Heart left ventricle (tissue), 13 donors: ENCODE measurements at regions not wholly inside any gene's neighbourhood (a gene's known extent, or its start where the extent isn't known, plus 50 kb on each side); places are given as distances from the start of the nearest gene placed in this dataset.

Source experiments
- POLR2A ChIP-seq, 2 donors: fragments of 450-650 bp; IDR thresholded peaks; one replicate each; pipeline ENCODE4 v1.6.1; 2017; ENCODE audit warnings: antibody characterized with exemption in 2 of 2, mild to moderate bottlenecking in 2 of 2, moderate library complexity in 2 of 2
- TF ChIP-seq, protein P1 (sequence below), 12 donors: fragments of 200-600 bp; sonication (generic) in 4 of 12; IDR thresholded peaks; one replicate each; pipeline versions ENCODE4 v1.5.0 to v1.8.0; 2018 to 2022; ENCODE audit warnings: antibody characterized with exemption in 12 of 12, mild to moderate bottlenecking in 5 of 12
- donor health status: ischemic (EF 13 %, LVEDD 7.1; RV severe dilation, severe dysfunction).
- donor health status: DM: no; HTN: yes; CAD: no.
- donor health status: DM: no; HTN: no; CAD: no.
- donor health status: ischemic (EF 25% LVEDD 6.9; RV normal size, moderate dysfunction).
- donor health status: ischemic (EF 25% LVEDD 5.7; RV mildly dilated, moderate dysfunction).
- donor health status: ischemic (EF 35%, LVEDD 5.7; RV mildly dilated, moderate dysfunction).
- donor health status: nonischemic (EF 11% LVEDD 7.7; RV severe dilation, severe dysfunction).
- donor health status: DM: yes; HTN: yes; CAD: no.
- donor health status: PGD.
- donor health status: ischemic (EF 29% LVEDD 5.4; RV normal size, mild dysfunction).
- donor health status: nonischemic (EF 23%, LVEDD 6.1; RV moderate dilation, normal function).

DNA sequence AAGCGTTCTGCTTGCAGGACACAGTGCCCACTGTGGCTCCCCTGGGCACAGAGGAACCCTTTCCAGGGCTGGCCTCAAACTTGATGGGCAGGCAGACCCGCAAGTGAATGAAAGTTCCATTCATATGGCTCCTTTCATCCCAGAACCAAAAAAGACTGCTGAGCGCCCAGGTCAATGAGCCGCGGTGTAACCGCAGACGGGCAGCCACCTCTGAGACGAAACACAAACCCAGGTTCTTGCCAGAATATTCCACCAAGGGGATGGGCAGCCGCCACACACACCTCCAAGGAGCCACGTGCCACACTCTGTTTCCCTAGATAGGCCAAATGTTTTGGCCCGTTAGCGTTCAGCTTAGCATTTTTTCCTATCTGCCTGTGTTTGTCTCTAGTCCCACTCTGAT lies 82.8 kb upstream of the IGF1R start:
- TF ChIP-seq, protein P1, sequence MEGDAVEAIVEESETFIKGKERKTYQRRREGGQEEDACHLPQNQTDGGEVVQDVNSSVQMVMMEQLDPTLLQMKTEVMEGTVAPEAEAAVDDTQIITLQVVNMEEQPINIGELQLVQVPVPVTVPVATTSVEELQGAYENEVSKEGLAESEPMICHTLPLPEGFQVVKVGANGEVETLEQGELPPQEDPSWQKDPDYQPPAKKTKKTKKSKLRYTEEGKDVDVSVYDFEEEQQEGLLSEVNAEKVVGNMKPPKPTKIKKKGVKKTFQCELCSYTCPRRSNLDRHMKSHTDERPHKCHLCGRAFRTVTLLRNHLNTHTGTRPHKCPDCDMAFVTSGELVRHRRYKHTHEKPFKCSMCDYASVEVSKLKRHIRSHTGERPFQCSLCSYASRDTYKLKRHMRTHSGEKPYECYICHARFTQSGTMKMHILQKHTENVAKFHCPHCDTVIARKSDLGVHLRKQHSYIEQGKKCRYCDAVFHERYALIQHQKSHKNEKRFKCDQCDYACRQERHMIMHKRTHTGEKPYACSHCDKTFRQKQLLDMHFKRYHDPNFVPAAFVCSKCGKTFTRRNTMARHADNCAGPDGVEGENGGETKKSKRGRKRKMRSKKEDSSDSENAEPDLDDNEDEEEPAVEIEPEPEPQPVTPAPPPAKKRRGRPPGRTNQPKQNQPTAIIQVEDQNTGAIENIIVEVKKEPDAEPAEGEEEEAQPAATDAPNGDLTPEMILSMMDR (IDR thresholded peaks at IDR 0.05): no peak
- no peak for TF ChIP-seq POLR2A (IDR thresholded peaks at IDR 0.05)
